Panc1 (cell line): ENCODE measurements at regions not wholly inside any gene's neighbourhood (a gene's known extent, or its start where the extent isn't known, plus 50 kb on each side); places are given as distances from the start of the nearest gene placed in this dataset.

Experiments
- ATAC-seq: fragments of 200-7000 bp; cut with Tn5 transposase; 2 replicates; pipeline ENCODE4 v1.9.1; 2020; ENCODE audit warnings: mild to moderate bottlenecking, moderate library complexity
- BruUV-seq: library from RNA; stranded (reverse); fragments of 400-500 nt; replicated peaks from 2 replicates; lab custom pipeline; 2021; lab: Mats Ljungman, UMichigan
- CTCF ChIA-PET: fragments of 300-600 bp; sonication (Branson Sonifier 250); formaldehyde crosslinking; loops from one replicate; lab custom pipeline; 2022; ENCODE audit warnings: antibody characterized with exemption; lab: Charles Lee
- POLR2A ChIA-PET: fragments of 300-600 bp; sonication (Branson Sonifier 250); formaldehyde crosslinking; loops from one replicate; lab custom pipeline; 2022; ENCODE audit warnings: antibody characterized with exemption; lab: Charles Lee
- DNase-seq: peaks from one replicate; pipeline ENCODE4 v3.0.0-alpha.2; 2010; ENCODE audit warnings: low read depth, low spot score
- H3K27ac ChIP-seq: 2 replicates; pipeline ENCODE4 v1.5.1; 2011; ENCODE audit warnings: mild to moderate bottlenecking, low read length, inconsistent platforms
- H3K27me3 ChIP-seq: fragments of 200-500 bp; sonication (Bioruptor generic); 2 replicates; pipeline ENCODE4 v1.6.0; 2014; ENCODE audit warnings: low read length, inconsistent platforms; ENCODE audit not compliant: control insufficient read depth, insufficient read depth
- H3K36me3 ChIP-seq: fragments of 200-500 bp; sonication (Bioruptor generic); 2 replicates; pipeline ENCODE4 v1.5.1; 2014; ENCODE audit warnings: inconsistent platforms, mild to moderate bottlenecking, low read length, moderate library complexity; ENCODE audit not compliant: control insufficient read depth, insufficient read depth
- H3K4me1 ChIP-seq: 2 replicates; pipeline ENCODE4 v1.5.1; 2011; ENCODE audit warnings: inconsistent platforms, mild to moderate bottlenecking, low read length, moderate library complexity; ENCODE audit not compliant: control insufficient read depth, insufficient read depth
- H3K4me3 ChIP-seq, 2 experiments: 2 replicates each; pipeline ENCODE4 v1.5.1; 2011 to 2012; ENCODE audit warnings: low read depth in 2 of 2, low read length in 2 of 2, mild to moderate bottlenecking in 2 of 2, inconsistent platforms in 1 of 2, moderate library complexity in 1 of 2
- H3K9me3 ChIP-seq: fragments of 200-500 bp; sonication (Bioruptor generic); 2 replicates; pipeline ENCODE4 v1.5.1; 2014; ENCODE audit warnings: low read depth, mild to moderate bottlenecking, inconsistent platforms, low read length, moderate library complexity; ENCODE audit not compliant: control insufficient read depth, insufficient read depth
- POLR2AphosphoS5 ChIP-seq: IDR thresholded peaks from 2 replicates; pipeline ENCODE4 v1.6.1; 2012; ENCODE audit warnings: mild to moderate bottlenecking, low read depth, low read length, moderate library complexity
- SIN3A ChIP-seq: IDR thresholded peaks from 2 replicates; pipeline ENCODE4 v1.6.1; 2012; ENCODE audit warnings: low read depth, mild to moderate bottlenecking, low read length, moderate library complexity, borderline replicate concordance; ENCODE audit not compliant: insufficient read depth
- TCF7L2 ChIP-seq: IDR thresholded peaks from 2 replicates; pipeline ENCODE4 v1.6.1; 2011; ENCODE audit warnings: mild to moderate bottlenecking, low read depth, low read length, inconsistent platforms
- in situ Hi-C: cut with HindIII; loops from 2 replicates; pipeline ENCODE4 v1.10.0; 2016; ENCODE audit warnings: low sequenced_read_pairs, low pct_unique_long_range_greater_than_20kb
- intact Hi-C: fragments of 100-400 bp; cut with micrococcal nuclease; formaldehyde crosslinking; loops from one replicate; pipeline ENCODE4 v1.10.0; 2022; ENCODE audit not compliant: unreplicated experiment
- TF ChIP-seq, protein P1 (sequence below), 2 experiments: IDR thresholded peaks; 2 replicates each; pipeline ENCODE4 v1.6.1; 2011 to 2012; ENCODE audit warnings: low read depth in 2 of 2, control low read depth in 1 of 2, low read length in 1 of 2, mild to moderate bottlenecking in 1 of 2, moderate library complexity in 1 of 2; ENCODE audit not compliant: insufficient read depth in 1 of 2
- TF ChIP-seq, protein P2 (sequence below): fragments of 450-650 bp; IDR thresholded peaks from 2 replicates; pipeline ENCODE4 v1.5.1; 2017; ENCODE audit warnings: mild to moderate bottlenecking

DNA sequence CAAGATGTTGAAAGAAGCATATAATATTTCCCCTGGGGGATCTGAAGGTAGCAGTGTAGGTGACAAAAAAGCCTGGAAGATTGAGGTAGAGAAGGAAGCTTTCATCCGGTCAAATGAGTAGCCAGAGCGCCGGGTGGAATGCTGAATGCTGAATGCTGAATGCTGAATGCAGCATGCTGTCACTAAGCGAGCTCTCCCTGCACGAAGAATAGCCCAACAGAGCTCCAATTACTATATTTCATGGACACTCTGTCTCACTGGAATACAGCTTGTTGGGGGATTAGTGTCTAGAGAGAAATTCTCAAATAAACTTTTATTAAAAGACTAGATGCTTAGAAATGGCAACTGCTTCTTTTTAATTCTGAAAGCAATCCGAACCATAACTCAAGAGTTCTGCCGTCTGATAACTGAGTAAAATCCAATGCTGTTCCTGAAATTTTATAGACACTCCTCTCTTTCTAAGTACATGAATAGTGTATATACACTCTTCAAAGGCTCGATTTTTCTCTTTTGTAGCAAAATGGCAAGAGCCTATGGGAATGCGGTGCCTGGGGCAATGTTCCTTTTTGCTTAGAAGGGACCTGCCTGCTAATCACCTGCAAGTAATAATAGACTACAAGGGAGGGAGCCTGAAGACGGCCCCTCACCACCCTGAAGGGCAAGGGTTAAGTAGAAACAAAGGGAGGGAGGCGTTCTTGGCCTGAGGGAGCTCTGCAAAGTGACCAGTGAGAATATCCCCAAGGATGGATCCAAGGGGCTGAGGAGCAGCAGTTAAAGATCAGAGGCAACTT lies 203.7 kb upstream of the ESRRG start:
- DNase-seq (no peak), ATAC-seq (no peak)
- no peak for TF ChIP-seq TCF7L2
- no peak for TF ChIP-seq SIN3A
- TF ChIP-seq, protein P1, sequence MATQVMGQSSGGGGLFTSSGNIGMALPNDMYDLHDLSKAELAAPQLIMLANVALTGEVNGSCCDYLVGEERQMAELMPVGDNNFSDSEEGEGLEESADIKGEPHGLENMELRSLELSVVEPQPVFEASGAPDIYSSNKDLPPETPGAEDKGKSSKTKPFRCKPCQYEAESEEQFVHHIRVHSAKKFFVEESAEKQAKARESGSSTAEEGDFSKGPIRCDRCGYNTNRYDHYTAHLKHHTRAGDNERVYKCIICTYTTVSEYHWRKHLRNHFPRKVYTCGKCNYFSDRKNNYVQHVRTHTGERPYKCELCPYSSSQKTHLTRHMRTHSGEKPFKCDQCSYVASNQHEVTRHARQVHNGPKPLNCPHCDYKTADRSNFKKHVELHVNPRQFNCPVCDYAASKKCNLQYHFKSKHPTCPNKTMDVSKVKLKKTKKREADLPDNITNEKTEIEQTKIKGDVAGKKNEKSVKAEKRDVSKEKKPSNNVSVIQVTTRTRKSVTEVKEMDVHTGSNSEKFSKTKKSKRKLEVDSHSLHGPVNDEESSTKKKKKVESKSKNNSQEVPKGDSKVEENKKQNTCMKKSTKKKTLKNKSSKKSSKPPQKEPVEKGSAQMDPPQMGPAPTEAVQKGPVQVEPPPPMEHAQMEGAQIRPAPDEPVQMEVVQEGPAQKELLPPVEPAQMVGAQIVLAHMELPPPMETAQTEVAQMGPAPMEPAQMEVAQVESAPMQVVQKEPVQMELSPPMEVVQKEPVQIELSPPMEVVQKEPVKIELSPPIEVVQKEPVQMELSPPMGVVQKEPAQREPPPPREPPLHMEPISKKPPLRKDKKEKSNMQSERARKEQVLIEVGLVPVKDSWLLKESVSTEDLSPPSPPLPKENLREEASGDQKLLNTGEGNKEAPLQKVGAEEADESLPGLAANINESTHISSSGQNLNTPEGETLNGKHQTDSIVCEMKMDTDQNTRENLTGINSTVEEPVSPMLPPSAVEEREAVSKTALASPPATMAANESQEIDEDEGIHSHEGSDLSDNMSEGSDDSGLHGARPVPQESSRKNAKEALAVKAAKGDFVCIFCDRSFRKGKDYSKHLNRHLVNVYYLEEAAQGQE (IDR thresholded peaks at IDR 0.05; ENCODE audit: insufficient read depth in 1 of 2, low read depth in 2 of 2, low read length in 1 of 2): no peak
- TF ChIP-seq, protein P2, sequence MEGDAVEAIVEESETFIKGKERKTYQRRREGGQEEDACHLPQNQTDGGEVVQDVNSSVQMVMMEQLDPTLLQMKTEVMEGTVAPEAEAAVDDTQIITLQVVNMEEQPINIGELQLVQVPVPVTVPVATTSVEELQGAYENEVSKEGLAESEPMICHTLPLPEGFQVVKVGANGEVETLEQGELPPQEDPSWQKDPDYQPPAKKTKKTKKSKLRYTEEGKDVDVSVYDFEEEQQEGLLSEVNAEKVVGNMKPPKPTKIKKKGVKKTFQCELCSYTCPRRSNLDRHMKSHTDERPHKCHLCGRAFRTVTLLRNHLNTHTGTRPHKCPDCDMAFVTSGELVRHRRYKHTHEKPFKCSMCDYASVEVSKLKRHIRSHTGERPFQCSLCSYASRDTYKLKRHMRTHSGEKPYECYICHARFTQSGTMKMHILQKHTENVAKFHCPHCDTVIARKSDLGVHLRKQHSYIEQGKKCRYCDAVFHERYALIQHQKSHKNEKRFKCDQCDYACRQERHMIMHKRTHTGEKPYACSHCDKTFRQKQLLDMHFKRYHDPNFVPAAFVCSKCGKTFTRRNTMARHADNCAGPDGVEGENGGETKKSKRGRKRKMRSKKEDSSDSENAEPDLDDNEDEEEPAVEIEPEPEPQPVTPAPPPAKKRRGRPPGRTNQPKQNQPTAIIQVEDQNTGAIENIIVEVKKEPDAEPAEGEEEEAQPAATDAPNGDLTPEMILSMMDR: no peak
- H3K36me3 ChIP-seq: no peaks in the 10 kb centered on the region
- in situ Hi-C loops (no loop called here), intact Hi-C loops (no loop called here)
- no peaks in the 10 kb centered on the region for H3K9me3 ChIP-seq
- no peak overlapping the region for H3K27ac ChIP-seq
- H3K4me3 ChIP-seq: no peak overlapping the region
- CTCF ChIA-PET: no interaction called here
- no peaks in the 10 kb centered on the region for H3K4me1 ChIP-seq
- no TSS peak for BruUV-seq
- H3K27me3 ChIP-seq: no peaks in the 10 kb centered on the region
- POLR2A ChIA-PET: no interaction called here

DNA sequence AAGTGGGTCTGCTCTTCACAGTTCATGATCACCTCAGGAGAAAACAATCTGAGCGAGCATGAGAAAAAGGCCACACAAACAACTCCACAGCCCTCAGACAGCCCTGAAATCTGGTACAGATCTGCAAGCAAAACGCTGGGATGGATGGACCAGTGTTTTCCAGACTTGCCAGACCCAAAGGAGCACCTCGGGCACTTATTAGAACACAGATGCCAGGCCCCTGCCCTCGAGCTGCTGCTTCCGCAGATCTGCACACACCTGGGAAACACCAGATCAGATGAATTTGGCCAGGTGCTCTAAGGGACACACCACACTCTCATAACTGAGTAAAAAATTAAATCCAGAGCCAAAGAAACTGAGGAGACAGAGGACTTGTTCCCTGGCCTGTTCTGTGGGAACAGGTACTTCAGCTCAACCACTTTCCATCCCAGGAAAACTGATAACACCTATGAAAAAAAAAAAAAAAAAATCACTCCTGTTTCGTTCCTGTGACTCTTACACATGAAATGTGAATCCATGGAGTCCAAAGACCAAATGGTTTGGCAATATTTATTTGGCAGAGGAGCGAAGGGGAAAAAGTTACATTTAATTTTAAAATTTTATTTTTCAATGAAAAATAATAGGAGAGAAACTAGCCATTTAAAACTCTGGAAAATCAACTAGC lies 202.9 kb upstream of the ESRRG start:
- H3K4me3 ChIP-seq: no peak overlapping the region
- POLR2A ChIA-PET: no interaction called here
- no peak overlapping the region for H3K27ac ChIP-seq
- H3K4me1 ChIP-seq: no peaks in the 10 kb centered on the region
- ATAC-seq (no peak), DNase-seq (no peak)
- TF ChIP-seq, protein P2: no peak
- TF ChIP-seq, protein P1 (IDR thresholded peaks at IDR 0.05; ENCODE audit: insufficient read depth in 1 of 2, low read depth in 2 of 2, low read length in 1 of 2): no peak
- no peak for TF ChIP-seq TCF7L2
- no peak for TF ChIP-seq SIN3A
- TF ChIP-seq POLR2AphosphoS5: no peak
- BruUV-seq: no TSS peak
- CTCF ChIA-PET: no interaction called here
- no peaks in the 10 kb centered on the region for H3K27me3 ChIP-seq
- intact Hi-C loops: no loop called here
- no peaks in the 10 kb centered on the region for H3K36me3 ChIP-seq
- no peaks in the 10 kb centered on the region for H3K9me3 ChIP-seq
- in situ Hi-C loops: no loop called here
